A549 (cell line): ENCODE measurements at regions not wholly inside any gene's neighbourhood (a gene's known extent, or its start where the extent isn't known, plus 50 kb on each side); places are given as distances from the start of the nearest gene placed in this dataset.

Experiments
- CEBPB ChIP-seq, 2 experiments: fragments of >200 bp in 1 of 2; sonication (Bioruptor Twin) in 1 of 2; formaldehyde crosslinking in 1 of 2; IDR thresholded peaks; 2 replicates each; pipeline ENCODE4 v1.6.1; 2012 to 2016
- CTCF ChIP-seq: fragments of >200 bp; sonication (Bioruptor Twin); formaldehyde crosslinking; IDR thresholded peaks from 3 replicates; pipeline ENCODE4 v1.5.1; 2016
- POLR2AphosphoS2 ChIP-seq: conservative IDR thresholded peaks from 2 replicates; pipeline ENCODE4 v1.6.1; 2012; ENCODE audit warnings: low read length, improper control_type of control experiment, inconsistent platforms

GRCh38 chr6:164887660-164888059 lies 421.7 kb downstream of the C6orf118 start:
- TF ChIP-seq CTCF (no peak), POLR2AphosphoS2 (no peak), CEBPB (IDR thresholded peaks at IDR 0.05) (no peak)
